IMR-90 (cell line): ENCODE measurements at regions not wholly inside any gene's neighbourhood (a gene's known extent, or its start where the extent isn't known, plus 50 kb on each side); places are given as distances from the start of the nearest gene placed in this dataset.

ENCODE experiments used
- ATAC-seq: fragments of 200-7000 bp; cut with Tn5 transposase; 2 replicates; pipeline ENCODE4 v1.9.1; 2020; ENCODE audit warnings: low read depth, mild to moderate bottlenecking, moderate library complexity
- BruUV-seq: library from RNA; stranded (reverse); fragments of 400-500 nt; replicated peaks from 2 replicates; lab custom pipeline; 2021; lab: Mats Ljungman, UMichigan
- CTCF ChIA-PET: fragments of 300-600 bp; formaldehyde crosslinking; extraction: SDS; loops from one replicate; lab custom pipeline; 2021; ENCODE audit warnings: antibody characterized with exemption; lab: Yijun Ruan, JAX
- POLR2A ChIA-PET: fragments of 300-600 bp; sonication (Branson Sonifier 250); formaldehyde crosslinking; loops from one replicate; lab custom pipeline; 2022; ENCODE audit warnings: antibody characterized with exemption; ENCODE audit not compliant: unreplicated experiment; lab: Charles Lee
- DNase-seq: peaks from one replicate; pipeline ENCODE4 v3.0.0; 2013
- H2AFZ ChIP-seq: replicated peaks from 2 replicates; pipeline ENCODE3; 2013; ENCODE audit warnings: low read length, mild to moderate bottlenecking; ENCODE audit not compliant: poor library complexity
- H2AK5ac ChIP-seq: 2 replicates; pipeline ENCODE4 v1.6.1; 2013; ENCODE audit warnings: low read depth, low read length, inconsistent platforms
- H2AK9ac ChIP-seq: replicated peaks from 2 replicates; pipeline ENCODE3; 2013; ENCODE audit warnings: mild to moderate bottlenecking, low read depth, low read length, moderate library complexity; ENCODE audit not compliant: poor library complexity
- H2BK120ac ChIP-seq: 2 replicates; pipeline ENCODE4 v1.6.1; 2013; ENCODE audit warnings: low read depth, low read length, inconsistent platforms
- H2BK15ac ChIP-seq: 3 replicates; pipeline ENCODE4 v1.6.1; 2013; ENCODE audit warnings: low read depth, low read length, inconsistent platforms
- H2BK20ac ChIP-seq: 2 replicates; pipeline ENCODE4 v1.6.1; 2013; ENCODE audit warnings: low read depth, mild to moderate bottlenecking, inconsistent platforms, low read length, moderate library complexity
- H2BK5ac ChIP-seq: 2 replicates; pipeline ENCODE4 v1.6.1; 2013; ENCODE audit warnings: mild to moderate bottlenecking, low read depth, low read length, inconsistent platforms; ENCODE audit not compliant: poor library complexity, severe bottlenecking
- H3K14ac ChIP-seq: replicated peaks from 2 replicates; pipeline ENCODE4 v1.6.1; 2013; ENCODE audit warnings: low read depth, low read length, inconsistent platforms
- H3K18ac ChIP-seq: 2 replicates; pipeline ENCODE4 v1.6.1; 2013; ENCODE audit warnings: low read depth, low read length, control low read depth
- H3K23ac ChIP-seq: 2 replicates; pipeline ENCODE4 v1.6.1; 2013; ENCODE audit warnings: low read depth, low read length, inconsistent platforms
- H3K27ac ChIP-seq: 2 replicates; pipeline ENCODE4 v1.5.1; 2013; ENCODE audit warnings: mild to moderate bottlenecking, control low read depth, low read length; ENCODE audit not compliant: insufficient read depth
- H3K27me3 ChIP-seq: 2 replicates; pipeline ENCODE4 v1.6.1; 2013; ENCODE audit warnings: low read length; ENCODE audit not compliant: control insufficient read depth, insufficient read depth
- H3K36me3 ChIP-seq: 2 replicates; pipeline ENCODE4 v1.6.1; 2013; ENCODE audit warnings: low read length, mixed read lengths; ENCODE audit not compliant: control insufficient read depth, insufficient read depth
- H3K4ac ChIP-seq: 2 replicates; pipeline ENCODE4 v1.6.1; 2013; ENCODE audit warnings: low read depth, low read length, inconsistent platforms
- H3K4me1 ChIP-seq: 2 replicates; pipeline ENCODE4 v1.6.1; 2013; ENCODE audit warnings: low read length, mixed read lengths; ENCODE audit not compliant: control insufficient read depth, insufficient read depth
- H3K4me2 ChIP-seq: 2 replicates; pipeline ENCODE4 v1.6.1; 2013; ENCODE audit warnings: low read depth, mild to moderate bottlenecking, control low read depth, low read length, moderate library complexity
- H3K4me3 ChIP-seq: 2 replicates; pipeline ENCODE4 v1.5.1; 2013; ENCODE audit warnings: low read depth, mild to moderate bottlenecking, control low read depth, low read length, moderate library complexity; ENCODE audit not compliant: insufficient read depth
- H3K56ac ChIP-seq: 2 replicates; pipeline ENCODE4 v1.6.1; 2013; ENCODE audit warnings: low read length, inconsistent platforms; ENCODE audit not compliant: insufficient read depth; ENCODE audit errors: extremely low read depth
- H3K79me1 ChIP-seq, 2 experiments: 2 replicates each; pipeline ENCODE4 v1.6.1; 2013; ENCODE audit warnings: low read length in 2 of 2, inconsistent platforms in 1 of 2, low read depth in 1 of 2
- H3K9ac ChIP-seq: 2 replicates; pipeline ENCODE4 v1.6.1; 2013; ENCODE audit warnings: low read depth, low read length, control low read depth
- H3K9me1 ChIP-seq: 2 replicates; pipeline ENCODE4 v1.6.1; 2013; ENCODE audit warnings: low read length, inconsistent platforms; ENCODE audit not compliant: insufficient read depth
- H3K9me3 ChIP-seq: 2 replicates; pipeline ENCODE4 v1.6.1; 2013; ENCODE audit warnings: low read length; ENCODE audit not compliant: control insufficient read depth, insufficient read depth
- H4K20me1 ChIP-seq: 2 replicates; pipeline ENCODE4 v1.6.1; 2013; ENCODE audit warnings: low read length, inconsistent platforms; ENCODE audit not compliant: insufficient read depth
- H4K5ac ChIP-seq: 2 replicates; pipeline ENCODE4 v1.6.1; 2013; ENCODE audit warnings: mild to moderate bottlenecking, low read depth, low read length, control low read depth
- H4K8ac ChIP-seq, 2 experiments: 2 replicates each; pipeline ENCODE4 v1.6.1; 2013; ENCODE audit warnings: low read depth in 2 of 2, low read length in 2 of 2, control low read depth in 1 of 2, inconsistent platforms in 1 of 2
- H4K91ac ChIP-seq: 2 replicates; pipeline ENCODE4 v1.6.1; 2013; ENCODE audit warnings: low read depth, low read length, inconsistent platforms; ENCODE audit not compliant: insufficient read depth
- BHLHE40 ChIP-seq: fragments of 150-350 bp; IDR thresholded peaks from 2 replicates; pipeline ENCODE4 v1.6.1; 2016; ENCODE audit warnings: mild to moderate bottlenecking, low read depth, low read length
- CEBPB ChIP-seq: IDR thresholded peaks from 2 replicates; pipeline ENCODE4 v1.6.1; 2012; ENCODE audit warnings: low read depth, low read length, improper control_type of control experiment
- CHD1 ChIP-seq: IDR thresholded peaks from 2 replicates; pipeline ENCODE4 v1.6.1; 2012; ENCODE audit warnings: low read depth, low read length, improper control_type of control experiment
- CTCF ChIP-seq: conservative IDR thresholded peaks from 2 replicates; pipeline ENCODE4 v1.5.1; 2012; ENCODE audit warnings: mild to moderate bottlenecking, low read depth, low read length, improper control_type of control experiment
- ELK1 ChIP-seq: fragments of 150-350 bp; IDR thresholded peaks from 2 replicates; pipeline ENCODE4 v1.6.1; 2016; ENCODE audit warnings: low read depth, mild to moderate bottlenecking, low read length, moderate library complexity, borderline replicate concordance
- FOS ChIP-seq: fragments of 150-350 bp; IDR thresholded peaks from 2 replicates; pipeline ENCODE4 v1.6.1; 2016; ENCODE audit warnings: low read depth, low read length
- MAFK ChIP-seq: IDR thresholded peaks from 2 replicates; pipeline ENCODE4 v1.6.1; 2012; ENCODE audit warnings: low read depth, low read length, improper control_type of control experiment
- MAZ ChIP-seq: IDR thresholded peaks from 2 replicates; pipeline ENCODE4 v1.6.1; 2012; ENCODE audit warnings: low read depth, mild to moderate bottlenecking, low read length, improper control_type of control experiment, moderate library complexity, borderline replicate concordance
- MXI1 ChIP-seq: IDR thresholded peaks from 2 replicates; pipeline ENCODE4 v1.6.1; 2012; ENCODE audit warnings: low read depth, mild to moderate bottlenecking, low read length, moderate library complexity, borderline replicate concordance
- NFE2L2 ChIP-seq: fragments of 150-350 bp; IDR thresholded peaks from 2 replicates; pipeline ENCODE4 v1.6.1; 2016; ENCODE audit warnings: low read depth, mild to moderate bottlenecking, low read length
- POLR2A ChIP-seq: IDR thresholded peaks from 2 replicates; pipeline ENCODE4 v1.6.1; 2012; ENCODE audit warnings: mild to moderate bottlenecking, low read depth, low read length
- RAD21 ChIP-seq: IDR thresholded peaks from 2 replicates; pipeline ENCODE4 v1.6.1; 2012; ENCODE audit warnings: low read length, improper control_type of control experiment
- RCOR1 ChIP-seq: IDR thresholded peaks from 2 replicates; pipeline ENCODE4 v1.6.1; 2012; ENCODE audit warnings: mild to moderate bottlenecking, low read length, improper control_type of control experiment; ENCODE audit not compliant: insufficient replicate concordance
- RFX5 ChIP-seq: IDR thresholded peaks from 2 replicates; pipeline ENCODE4 v1.8.0; 2012; ENCODE audit warnings: low read depth, mild to moderate bottlenecking, low read length, moderate library complexity
- SMC3 ChIP-seq: fragments of 150-350 bp; IDR thresholded peaks from 2 replicates; pipeline ENCODE4 v1.6.1; 2016; ENCODE audit warnings: low read depth, mild to moderate bottlenecking, antibody characterized with exemption, low read length, moderate library complexity
- USF2 ChIP-seq: fragments of 150-350 bp; IDR thresholded peaks from 2 replicates; pipeline ENCODE4 v1.6.1; 2017; ENCODE audit warnings: mild to moderate bottlenecking, antibody characterized with exemption, low read length, low read depth
- WGBS, 2 experiments: methylation state at CpG; one replicate each; pipeline versions ENCODE4 v1.1.5 to v1.1.7; 2013; ENCODE audit warnings: missing lambda C conversion rate in 2 of 2; ENCODE audit not compliant: insufficient read length in 1 of 2; ENCODE audit errors: extremely low coverage in 2 of 2; 5-methylcytosine and 5-hydroxymethylcytosine counted together
- dilution Hi-C: fragments of 300-500 bp; cut with HindIII; formaldehyde crosslinking; loops from one replicate; pipeline ENCODE4 v1.14.3; 2018; ENCODE audit warnings: low sequenced_read_pairs; ENCODE audit not compliant: unreplicated experiment
- in situ Hi-C: fragments of 300-500 bp; cut with MboI; formaldehyde crosslinking; loops from 3 replicates; pipeline ENCODE4 v1.14.3; 2019; ENCODE audit warnings: low sequenced_read_pairs, inconsistent platforms, mixed read lengths
- intact Hi-C: fragments of 100-400 bp; cut with micrococcal nuclease; formaldehyde crosslinking; loops from 2 replicates; pipeline ENCODE4 v1.10.0; 2022

- H3K79me1 ChIP-seq: no peaks in the 10 kb centered on the region
- no peak overlapping the region for H3K23ac ChIP-seq
- no peak overlapping the region for H2BK5ac ChIP-seq
- ATAC-seq (no peak), DNase-seq (no peak)
- in situ Hi-C loops (no loop called here), dilution Hi-C loops (no loop called here), intact Hi-C loops (no loop called here)
- no peaks in the 10 kb centered on the region for H3K9me1 ChIP-seq
- no peak overlapping the region for H2AK5ac ChIP-seq
- no peak overlapping the region for H4K5ac ChIP-seq
- H4K8ac ChIP-seq: no peak overlapping the region
- TF ChIP-seq CEBPB: no peak
- TF ChIP-seq CHD1: no peak
- TF ChIP-seq CTCF: no peak
- no peak for TF ChIP-seq BHLHE40
- TF ChIP-seq SMC3: no peak
- TF ChIP-seq RAD21: no peak
- no peak for TF ChIP-seq MAZ
- TF ChIP-seq POLR2A: no peak
- no peak for TF ChIP-seq MXI1
- TF ChIP-seq RFX5: no peak
- TF ChIP-seq FOS: no peak
- TF ChIP-seq USF2: no peak
- no peak for TF ChIP-seq NFE2L2
- no peak for TF ChIP-seq MAFK
- no peak for TF ChIP-seq RCOR1
- TF ChIP-seq ELK1: no peak
- H2BK120ac ChIP-seq: no peak overlapping the region
- no peaks in the 10 kb centered on the region for H3K27me3 ChIP-seq
- no peak overlapping the region for H3K4me3 ChIP-seq
- H2BK15ac ChIP-seq: no peak overlapping the region
- H4K20me1 ChIP-seq: no peaks in the 10 kb centered on the region
- no peak overlapping the region for H3K18ac ChIP-seq
- no peak overlapping the region for H4K91ac ChIP-seq
- H2BK20ac ChIP-seq: no peak overlapping the region
- POLR2A ChIA-PET: no interaction called here
- H2AK9ac ChIP-seq: no peak overlapping the region
- BruUV-seq: no TSS peak
- CTCF ChIA-PET: no interaction called here
- no peaks in the 10 kb centered on the region for H3K4me1 ChIP-seq
- H3K9ac ChIP-seq: no peak overlapping the region
- no peaks in the 10 kb centered on the region for H3K9me3 ChIP-seq
- H2AFZ ChIP-seq: no peak overlapping the region
- no peak overlapping the region for H3K56ac ChIP-seq
- no peak overlapping the region for H3K4me2 ChIP-seq
- H3K4ac ChIP-seq: no peak overlapping the region
- H3K27ac ChIP-seq: no peak overlapping the region
- WGBS, 2 experiments: 25% methylated on average over 4 of the region's 5 CpGs; no CpG with 5 or more reads in 1 of the 2 experiments
- no peak overlapping the region for H3K14ac ChIP-seq
- H3K36me3 ChIP-seq: no peaks in the 10 kb centered on the region
These were observed 133.1 kb upstream of the FAM174A start for GRCh38 chr5:100402071-100402470.
